NCI-H2171 (cell line): ENCODE measurements at regions not wholly inside any gene's neighbourhood (a gene's known extent, or its start where the extent isn't known, plus 50 kb on each side); places are given as distances from the start of the nearest gene placed in this dataset.

Experiments
- DNase-seq: peaks from one replicate; lab custom pipeline; 2025; lab: John Stamatoyannopoulos, UW

- peak; percentile 0 for DNase-seq
Measured at GRCh38 chr4:126431049-126431448, 1116.3 kb downstream of the FAT4 start.

GRCh38 chr4:126435491-126435890 is 1120.7 kb downstream of the FAT4 start:
- no peak for DNase-seq

- DNase-seq = no peak
Measured at GRCh38 chr4:126440297-126440696, 1125.5 kb downstream of the FAT4 start.

GRCh38 chr4:126441173-126442035 is 1126.6 kb downstream of the FAT4 start:
- no peak for DNase-seq

- DNase-seq = no peak
Measured at GRCh38 chr4:126445596-126445995, 1130.8 kb downstream of the FAT4 start.

GRCh38 chr4:126446917-126447316 is 1132.2 kb downstream of the FAT4 start:
- no peak for DNase-seq

GRCh38 chr4:126448086-126448845 is 1133.5 kb downstream of the FAT4 start:
- no peak for DNase-seq

GRCh38 chr4:126451237-126451873 is 1136.6 kb downstream of the FAT4 start:
- DNase-seq = no peak

GRCh38 chr4:126455865-126456264 is 1141.1 kb downstream of the FAT4 start:
- no peak for DNase-seq

- DNase-seq = no peak
Measured at GRCh38 chr4:126458993-126459392, 1144.2 kb downstream of the FAT4 start.

GRCh38 chr4:126465341-126465740 is 1150.6 kb downstream of the FAT4 start:
- DNase-seq = no peak

GRCh38 chr4:126466848-126467247 is 1152.1 kb downstream of the FAT4 start:
- no peak for DNase-seq

GRCh38 chr4:126468144-126468543 is 1153.4 kb downstream of the FAT4 start:
- DNase-seq = no peak

GRCh38 chr4:126470862-126471261 is 1156.1 kb downstream of the FAT4 start:
- DNase-seq = no peak

GRCh38 chr4:126475730-126476129 is 1157.0 kb upstream of the INTU start:
- DNase-seq = no peak

GRCh38 chr4:126479709-126480108 is 1153.0 kb upstream of the INTU start:
- no peak for DNase-seq

GRCh38 chr4:126482311-126482710 is 1150.4 kb upstream of the INTU start:
- DNase-seq = no peak

- no peak for DNase-seq
Measured at GRCh38 chr4:126486377-126486776, 1146.4 kb upstream of the INTU start.

- DNase-seq = no peak
Measured at GRCh38 chr4:126489826-126490463, 1142.8 kb upstream of the INTU start.

- peak; percentile 44 for DNase-seq
Measured at GRCh38 chr4:126495163-126495752, 1137.5 kb upstream of the INTU start.

GRCh38 chr4:126512979-126513378 is 1119.8 kb upstream of the INTU start:
- no peak for DNase-seq

- no peak for DNase-seq
Measured at GRCh38 chr4:126513596-126513995, 1119.2 kb upstream of the INTU start.
